ENCODE measurements at regions not wholly inside any gene's neighbourhood (a gene's known extent, or its start where the extent isn't known, plus 50 kb on each side); places are given as distances from the start of the nearest gene placed in this dataset.

GRCh38 chrX:130539721-130540321, 138.0 kb downstream of the RBMX2 start:
- TF ChIP-seq CTCF (IDR thresholded peaks at IDR 0.05) (peak; percentile 31 to 68 (median 48)), POLR2A (IDR thresholded peaks at IDR 0.05) (no peak), POLR2AphosphoS5 (IDR thresholded peaks at IDR 0.05) (no peak), EP300 (IDR thresholded peaks at IDR 0.05) (no peak)
